NCI-H1092 treated with DMSO at 0.1 percent for 48 hours (cell line): ENCODE measurements at regions not wholly inside any gene's neighbourhood (a gene's known extent, or its start where the extent isn't known, plus 50 kb on each side); places are given as distances from the start of the nearest gene placed in this dataset.
"Not testable (repeated sequence)": the region's sequence is repeated elsewhere in the genome, so short reads cannot be mapped to it uniquely, and the experiment has no call there.

ENCODE experiments used
- DNase-seq: peaks from one replicate; lab custom pipeline; 2025; lab: John Stamatoyannopoulos, UW

- no peak for DNase-seq
Measured at GRCh38 chr2:104904889-104905288, 51.0 kb downstream of the POU3F3 start.

GRCh38 chr2:104909317-104909716, 55.4 kb downstream of the POU3F3 start:
- DNase-seq: no peak

- DNase-seq: no peak
Measured at GRCh38 chr2:104914509-104914908, 60.6 kb downstream of the POU3F3 start.

- no peak for DNase-seq
Measured at GRCh38 chr2:104915107-104915793, 61.3 kb downstream of the POU3F3 start.

GRCh38 chr2:104919127-104919526, 65.2 kb downstream of the POU3F3 start:
- DNase-seq: peak; percentile 7

- DNase-seq: no peak
Measured at GRCh38 chr2:104923665-104924064, 69.8 kb downstream of the POU3F3 start.

GRCh38 chr2:104929663-104930062, 75.7 kb downstream of the POU3F3 start:
- DNase-seq: no peak

GRCh38 chr2:104930732-104931131, 76.8 kb downstream of the POU3F3 start:
- DNase-seq: no peak

- no peak for DNase-seq
Measured at GRCh38 chr2:104932243-104932642, 78.3 kb downstream of the POU3F3 start.

- no peak for DNase-seq
Measured at GRCh38 chr2:104933151-104933917, 79.4 kb downstream of the POU3F3 start.

- DNase-seq: no peak
Measured at GRCh38 chr2:104936527-104936926, 82.6 kb downstream of the POU3F3 start.

GRCh38 chr2:104938231-104938941, 84.5 kb downstream of the POU3F3 start:
- DNase-seq: no peak

GRCh38 chr2:104939570-104940217, 85.8 kb downstream of the POU3F3 start:
- no peak for DNase-seq

GRCh38 chr2:104944495-104944894, 90.6 kb downstream of the POU3F3 start:
- DNase-seq: peak; percentile 38

- DNase-seq: no peak
Measured at GRCh38 chr2:104945121-104945520, 91.2 kb downstream of the POU3F3 start.

GRCh38 chr2:104945866-104946265, 92.0 kb downstream of the POU3F3 start:
- no peak for DNase-seq

- DNase-seq: not testable (repeated sequence)
Measured at GRCh38 chr2:104947456-104947855, 90.4 kb upstream of the MRPS9 start.

GRCh38 chr2:104952976-104953375, 84.9 kb upstream of the MRPS9 start:
- DNase-seq: no peak

GRCh38 chr2:104965900-104966299, 72.0 kb upstream of the MRPS9 start:
- no peak for DNase-seq

- no peak for DNase-seq
Measured at GRCh38 chr2:104969564-104969963, 68.3 kb upstream of the MRPS9 start.

- no peak for DNase-seq
Measured at GRCh38 chr2:104975371-104975770, 62.5 kb upstream of the MRPS9 start.

GRCh38 chr2:104975851-104976250, 62.0 kb upstream of the MRPS9 start:
- no peak for DNase-seq
